ENCODE measurements at regions not wholly inside any gene's neighbourhood (a gene's known extent, or its start where the extent isn't known, plus 50 kb on each side); places are given as distances from the start of the nearest gene placed in this dataset.

DNA sequence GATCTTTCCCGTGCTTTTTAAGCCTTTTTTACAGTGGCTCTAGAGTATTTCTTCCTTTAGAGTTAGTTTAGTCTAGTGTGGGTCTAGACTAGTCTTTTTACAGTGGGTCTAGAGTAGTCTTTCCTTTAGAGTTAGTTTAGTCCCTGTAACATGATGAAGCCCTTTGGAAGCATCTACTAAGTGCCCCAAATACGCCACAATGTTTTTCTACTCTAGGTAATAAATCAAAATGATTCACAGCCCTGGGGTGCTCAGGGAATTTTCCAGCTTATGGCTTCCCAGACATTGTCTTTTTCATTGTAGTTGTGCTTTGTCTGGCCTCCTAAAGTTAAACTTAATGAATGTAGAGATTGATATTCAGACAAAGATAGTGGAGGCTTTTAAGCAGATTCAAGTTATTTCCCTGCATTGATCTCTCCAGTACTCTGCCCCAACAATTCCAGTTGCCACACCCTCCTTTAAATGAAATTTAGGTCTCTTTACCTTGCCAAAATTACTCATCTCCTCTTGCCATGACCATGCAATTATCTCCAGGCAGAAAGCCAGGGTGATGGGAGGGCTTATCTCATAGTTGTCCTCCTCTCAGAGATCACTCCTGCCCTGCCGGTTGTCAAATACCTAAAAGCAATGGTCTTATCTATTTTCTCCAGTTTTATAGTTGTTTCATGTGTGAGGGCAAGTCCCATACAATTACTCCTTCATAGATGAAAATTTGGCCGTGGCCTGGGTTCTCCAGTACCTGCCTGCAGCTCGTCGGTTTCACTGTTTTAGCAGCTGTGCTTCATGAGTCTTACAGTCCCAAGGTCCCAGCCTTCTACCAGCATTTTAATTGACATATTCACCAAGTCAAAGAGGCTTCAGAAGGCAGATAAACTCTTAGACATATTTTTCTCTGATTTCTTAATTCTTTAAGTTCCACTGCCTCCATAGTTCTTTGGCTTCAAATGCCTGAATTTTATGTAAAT, 794.0 kb upstream of the COX7C start:
- ChIA-PET POLR2A (no interaction called here), CTCF (no interaction called here)
- H3K36me3 Mint-ChIP-seq (ENCODE audit: low read depth): no peaks in the 10 kb centered on the region
- no peak overlapping the region for H3K27ac Mint-ChIP-seq
- H3K9me3 Mint-ChIP-seq: no peaks in the 10 kb centered on the region
- DNase-seq: no peak
- H3K4me3 Mint-ChIP-seq: no peak overlapping the region
- H3K4me1 Mint-ChIP-seq: no peaks in the 10 kb centered on the region
- no peaks in the 10 kb centered on the region for H3K27me3 Mint-ChIP-seq

DNA sequence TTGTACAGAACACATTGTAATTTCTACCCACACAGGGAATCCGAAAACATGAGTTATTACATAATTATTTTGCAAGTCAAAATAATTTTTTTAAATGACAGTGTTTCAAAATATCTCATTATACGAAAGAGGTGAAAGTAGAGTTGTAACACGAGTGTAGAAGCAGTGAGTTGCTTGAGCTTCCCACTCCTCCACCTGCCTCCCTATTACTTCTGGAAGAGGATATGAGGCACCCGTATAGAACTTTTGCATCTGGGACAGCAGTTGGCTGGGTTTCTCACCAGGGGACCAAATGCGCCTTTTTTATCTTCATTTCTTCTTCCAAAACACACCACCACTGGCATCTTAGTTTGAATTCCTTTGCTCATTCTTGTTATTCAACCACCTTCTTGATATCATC, 779.0 kb upstream of the COX7C start:
- POLR2A ChIA-PET: no interaction called here
- H3K4me3 Mint-ChIP-seq: no peak overlapping the region
- no peaks in the 10 kb centered on the region for H3K27me3 Mint-ChIP-seq
- no peak for DNase-seq
- no peaks in the 10 kb centered on the region for H3K36me3 Mint-ChIP-seq (ENCODE audit: low read depth)
- no peaks in the 10 kb centered on the region for H3K4me1 Mint-ChIP-seq
- H3K9me3 Mint-ChIP-seq: no peaks in the 10 kb centered on the region
- H3K27ac Mint-ChIP-seq: no peak overlapping the region
- CTCF ChIA-PET: no interaction called here

DNA sequence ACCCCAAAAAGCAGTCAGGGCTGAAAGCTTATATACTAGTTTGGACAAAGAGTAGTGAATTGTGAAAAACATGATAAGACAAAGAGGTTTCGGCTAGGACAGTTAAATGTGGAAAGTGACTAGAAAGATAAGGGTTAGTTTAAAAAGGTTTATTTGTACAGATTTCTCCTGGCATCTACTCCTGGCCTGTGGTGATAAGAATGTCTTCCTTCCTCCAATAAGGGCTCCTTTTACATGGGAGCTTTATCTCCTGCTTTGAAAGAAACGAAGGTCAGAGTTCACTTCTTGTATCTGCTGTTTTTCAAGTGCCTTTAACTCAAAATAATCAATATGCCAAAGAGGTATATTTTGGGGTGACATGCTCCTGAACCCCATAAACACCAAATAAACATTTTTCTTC, 776.1 kb upstream of the COX7C start:
- CTCF ChIA-PET: no interaction called here
- Mint-ChIP-seq H3K4me1 (no peaks in the 10 kb centered on the region), H3K27ac (no peak overlapping the region), H3K9me3 (no peaks in the 10 kb centered on the region), H3K36me3 (ENCODE audit: low read depth) (no peaks in the 10 kb centered on the region), H3K27me3 (no peaks in the 10 kb centered on the region), H3K4me3 (no peak overlapping the region)
- no peak for DNase-seq
- POLR2A ChIA-PET: no interaction called here

DNA sequence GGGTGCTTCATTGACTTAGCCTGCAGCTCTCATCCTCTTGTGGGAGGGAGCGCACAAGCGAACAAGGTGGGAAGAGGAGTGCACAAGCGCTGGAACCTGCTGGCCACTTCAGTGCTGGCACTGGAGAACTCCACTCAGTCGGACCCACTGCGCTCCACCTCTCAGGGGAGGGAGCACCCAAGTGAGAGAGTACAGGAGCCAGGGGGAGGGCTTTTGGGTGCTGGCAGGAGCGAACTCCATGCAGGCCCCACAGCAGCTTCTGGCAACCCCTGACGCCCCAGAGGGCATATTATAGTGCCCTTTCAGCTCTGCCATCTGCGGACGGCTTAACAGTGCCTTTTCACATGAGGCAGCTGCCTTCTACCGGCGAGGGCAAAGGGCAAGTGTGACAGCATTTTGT, 774.2 kb upstream of the COX7C start:
- H3K27me3 Mint-ChIP-seq: no peaks in the 10 kb centered on the region
- no peak overlapping the region for H3K27ac Mint-ChIP-seq
- ChIA-PET POLR2A (no interaction called here), CTCF (no interaction called here)
- DNase-seq: no peak
- H3K9me3 Mint-ChIP-seq: no peaks in the 10 kb centered on the region
- no peaks in the 10 kb centered on the region for H3K36me3 Mint-ChIP-seq (ENCODE audit: low read depth)
- H3K4me3 Mint-ChIP-seq: no peak overlapping the region
- H3K4me1 Mint-ChIP-seq: no peaks in the 10 kb centered on the region

DNA sequence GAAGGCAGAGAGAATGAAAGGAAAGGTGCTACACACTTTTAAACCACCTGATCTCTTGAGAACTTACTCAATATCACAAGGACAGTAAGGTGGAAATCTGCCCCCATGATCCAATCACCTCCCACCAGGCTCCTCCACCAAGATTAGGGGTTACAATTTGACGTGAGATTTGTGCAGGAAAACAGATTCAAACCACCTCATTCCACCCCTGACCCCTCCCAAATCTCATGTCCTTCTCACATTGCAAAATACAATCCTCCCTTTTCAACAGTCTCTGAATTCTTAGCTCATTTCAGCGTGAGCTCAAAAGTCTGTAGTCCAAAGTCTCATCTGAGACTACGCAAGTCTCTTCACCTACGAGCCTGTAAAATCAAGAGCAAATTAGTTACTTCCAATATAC, 768.3 kb upstream of the COX7C start:
- ChIA-PET CTCF (no interaction called here), POLR2A (no interaction called here)
- no peaks in the 10 kb centered on the region for H3K9me3 Mint-ChIP-seq
- DNase-seq: no peak
- no peaks in the 10 kb centered on the region for H3K27me3 Mint-ChIP-seq
- H3K36me3 Mint-ChIP-seq (ENCODE audit: low read depth): no peaks in the 10 kb centered on the region
- H3K4me1 Mint-ChIP-seq: no peaks in the 10 kb centered on the region
- no peak overlapping the region for H3K4me3 Mint-ChIP-seq
- H3K27ac Mint-ChIP-seq: no peak overlapping the region

DNA sequence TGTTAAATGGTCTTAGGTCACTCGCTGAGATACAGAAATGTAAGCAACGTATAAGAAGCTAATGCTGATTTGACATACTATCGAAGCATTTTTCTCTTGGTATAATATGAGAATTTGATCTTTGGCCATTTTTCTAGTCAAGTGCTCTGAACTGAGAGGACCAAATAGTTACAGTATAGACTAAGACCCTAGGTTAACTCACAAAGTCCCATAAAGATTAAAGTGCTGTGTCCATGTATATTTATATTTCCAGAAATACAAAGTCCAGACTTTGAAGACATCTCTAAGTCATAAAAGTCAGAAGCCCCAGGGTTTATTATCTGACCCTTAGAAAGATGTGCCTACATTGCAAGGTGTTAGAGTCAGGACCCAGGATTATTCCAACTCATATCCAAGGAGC, 752.4 kb upstream of the COX7C start:
- Mint-ChIP-seq H3K27ac (no peak overlapping the region), H3K4me1 (no peaks in the 10 kb centered on the region), H3K9me3 (peaks cover 2% of the 10 kb centered on the region), H3K4me3 (no peak overlapping the region), H3K27me3 (no peaks in the 10 kb centered on the region), H3K36me3 (ENCODE audit: low read depth) (no peaks in the 10 kb centered on the region)
- POLR2A ChIA-PET: no interaction called here
- DNase-seq: no peak
- CTCF ChIA-PET: no interaction called here

DNA sequence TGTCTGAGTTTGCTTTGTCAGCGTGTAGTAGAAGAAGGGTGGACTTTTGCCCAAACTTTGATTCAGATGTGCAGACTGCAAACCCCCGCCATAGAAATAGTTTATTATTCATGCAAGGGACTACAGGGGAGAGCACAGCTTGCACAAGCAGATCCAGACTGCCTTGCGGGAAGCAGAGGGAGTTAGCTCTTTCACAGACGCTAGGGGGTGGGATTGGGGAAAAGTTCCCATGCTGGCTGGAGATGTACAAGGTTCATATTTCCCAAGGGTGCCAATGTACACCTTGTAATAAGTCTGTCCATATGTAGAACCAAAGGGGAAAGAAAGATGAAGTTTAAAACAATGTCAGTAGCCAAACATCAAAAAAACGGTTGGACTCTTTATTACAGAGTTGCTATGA, 749.7 kb upstream of the COX7C start:
- CTCF ChIA-PET: no interaction called here
- DNase-seq: no peak
- H3K27me3 Mint-ChIP-seq: no peaks in the 10 kb centered on the region
- H3K36me3 Mint-ChIP-seq (ENCODE audit: low read depth): no peaks in the 10 kb centered on the region
- H3K27ac Mint-ChIP-seq: no peak overlapping the region
- POLR2A ChIA-PET: no interaction called here
- peaks cover 2% of the 10 kb centered on the region for H3K9me3 Mint-ChIP-seq
- H3K4me1 Mint-ChIP-seq: no peaks in the 10 kb centered on the region
- H3K4me3 Mint-ChIP-seq: no peak overlapping the region

DNA sequence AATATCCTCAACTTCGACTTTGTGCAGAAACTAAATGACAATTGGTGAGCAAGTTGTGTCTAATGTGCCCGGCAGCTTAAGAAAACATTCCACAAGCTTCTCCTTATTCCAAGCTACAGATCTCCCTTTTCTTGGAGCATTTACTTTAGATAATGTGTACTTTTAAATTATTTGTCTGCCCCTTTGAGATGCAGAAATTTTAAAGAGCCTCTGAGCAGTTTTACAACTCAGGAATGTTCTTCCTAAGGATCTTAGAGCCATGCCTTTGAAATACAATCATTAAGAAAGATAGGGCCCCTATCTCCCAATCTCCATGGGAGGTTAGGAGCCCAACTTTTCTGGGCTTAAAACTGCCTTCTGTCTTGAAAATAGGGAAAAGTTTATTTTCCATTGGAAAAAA, 723.7 kb upstream of the COX7C start:
- Mint-ChIP-seq H3K27ac (no peak overlapping the region), H3K36me3 (ENCODE audit: low read depth) (no peaks in the 10 kb centered on the region), H3K4me3 (no peak overlapping the region), H3K4me1 (no peaks in the 10 kb centered on the region), H3K9me3 (peaks cover 2% of the 10 kb centered on the region), H3K27me3 (no peaks in the 10 kb centered on the region)
- POLR2A ChIA-PET: no interaction called here
- CTCF ChIA-PET: no interaction called here
- no peak for DNase-seq

DNA sequence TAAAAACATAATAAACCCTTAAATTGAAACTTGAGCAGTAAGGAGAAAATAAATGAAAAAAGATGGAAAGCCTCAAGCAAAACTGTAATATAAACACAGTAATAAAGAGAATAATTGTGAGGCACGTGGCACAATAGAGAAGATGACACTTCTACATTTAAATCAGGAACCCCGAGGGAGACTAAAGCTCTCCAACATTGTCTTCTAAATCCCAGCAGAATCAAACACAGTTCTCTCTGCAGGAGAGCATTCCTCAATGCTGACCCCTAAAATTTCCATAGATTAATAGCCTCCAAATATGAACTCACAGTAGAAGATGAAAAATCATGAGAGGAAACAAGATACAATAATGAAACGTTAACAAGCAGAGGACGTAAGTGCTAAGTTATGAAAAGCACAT, 721.2 kb upstream of the COX7C start:
- H3K36me3 Mint-ChIP-seq (ENCODE audit: low read depth): no peaks in the 10 kb centered on the region
- POLR2A ChIA-PET: no interaction called here

DNA sequence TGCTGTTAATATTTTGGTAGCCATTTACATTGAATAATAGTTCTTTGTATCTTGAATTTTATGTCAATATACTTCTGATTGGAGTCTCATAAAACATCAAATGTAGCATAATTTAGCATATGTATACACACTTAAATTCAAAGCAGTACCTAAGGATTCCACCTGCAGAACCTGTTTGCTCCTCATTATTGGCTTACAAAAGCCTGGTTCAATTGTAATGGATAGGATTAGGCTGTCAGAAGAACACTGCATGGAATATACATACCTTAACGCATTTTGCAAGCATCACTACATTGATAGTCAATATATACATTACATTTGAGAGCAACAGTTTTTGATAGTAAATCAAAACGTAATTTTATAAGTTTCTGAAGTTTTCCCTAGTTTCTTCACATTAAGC, 711.3 kb upstream of the COX7C start:
- no peaks in the 10 kb centered on the region for H3K36me3 Mint-ChIP-seq (ENCODE audit: low read depth)
- ChIA-PET POLR2A (no interaction called here), CTCF (no interaction called here)
- H3K27ac Mint-ChIP-seq: no peak overlapping the region
- H3K4me1 Mint-ChIP-seq: no peaks in the 10 kb centered on the region
- no peaks in the 10 kb centered on the region for H3K9me3 Mint-ChIP-seq
- no peaks in the 10 kb centered on the region for H3K27me3 Mint-ChIP-seq
- DNase-seq: no peak
- no peak overlapping the region for H3K4me3 Mint-ChIP-seq

More for the DNA sequence above, 721.2 kb upstream of the COX7C start:
- Mint-ChIP-seq H3K9me3 (no peaks in the 10 kb centered on the region), H3K27me3 (no peaks in the 10 kb centered on the region), H3K27ac (no peak overlapping the region), H3K4me1 (no peaks in the 10 kb centered on the region), H3K4me3 (no peak overlapping the region)
- CTCF ChIA-PET: no interaction called here
- no peak for DNase-seq

DNA sequence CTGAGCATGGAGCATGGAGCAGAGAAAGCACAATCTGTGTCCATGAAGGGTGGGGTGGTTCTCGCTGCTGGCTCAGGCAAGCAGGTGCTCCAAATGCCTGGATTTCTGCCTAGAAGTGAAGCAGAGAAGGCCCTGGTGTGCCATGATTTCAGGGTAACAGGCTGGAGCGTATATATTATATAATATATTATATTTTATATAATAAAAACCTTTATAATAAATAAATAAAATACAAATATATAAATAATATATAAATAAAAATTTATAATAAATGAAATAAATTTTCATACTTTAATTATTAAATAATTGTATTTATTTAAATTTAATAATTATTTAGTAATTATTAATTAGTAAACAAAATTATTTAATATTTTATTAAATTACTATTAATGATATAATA, 707.4 kb upstream of the COX7C start:
- POLR2A ChIA-PET: no interaction called here
- CTCF ChIA-PET: no interaction called here
- no peak overlapping the region for H3K4me3 Mint-ChIP-seq
- no peaks in the 10 kb centered on the region for H3K27me3 Mint-ChIP-seq
- H3K36me3 Mint-ChIP-seq (ENCODE audit: low read depth): no peaks in the 10 kb centered on the region
- H3K4me1 Mint-ChIP-seq: no peaks in the 10 kb centered on the region
- H3K27ac Mint-ChIP-seq: no peak overlapping the region
- H3K9me3 Mint-ChIP-seq: no peaks in the 10 kb centered on the region
- no peak for DNase-seq

DNA sequence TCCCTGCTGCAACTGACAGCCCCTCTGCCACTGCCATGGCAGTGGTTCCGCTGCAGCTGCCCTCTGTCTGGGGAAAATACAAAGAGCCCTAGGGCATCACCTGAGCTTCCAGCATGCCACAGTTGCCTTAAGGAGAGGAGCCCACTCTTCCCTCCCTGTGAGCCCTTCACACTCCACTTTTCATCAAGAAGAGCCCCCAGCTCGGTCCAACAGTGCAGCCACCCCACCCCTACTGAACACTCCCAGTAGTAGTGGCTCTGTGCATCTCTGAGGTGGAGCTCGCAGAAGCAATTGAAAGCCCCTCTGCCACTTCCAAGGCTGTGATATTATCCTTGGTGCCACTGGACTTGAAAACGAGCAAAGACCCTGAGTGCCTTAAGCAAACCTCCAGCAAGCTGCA, 696.8 kb upstream of the COX7C start:
- Mint-ChIP-seq H3K4me1 (no peaks in the 10 kb centered on the region), H3K4me3 (no peak overlapping the region), H3K9me3 (peaks cover 7% of the 10 kb centered on the region), H3K27me3 (no peaks in the 10 kb centered on the region), H3K36me3 (ENCODE audit: low read depth) (no peaks in the 10 kb centered on the region), H3K27ac (no peak overlapping the region)
- CTCF ChIA-PET: no interaction called here
- POLR2A ChIA-PET: no interaction called here
- DNase-seq: no peak

DNA sequence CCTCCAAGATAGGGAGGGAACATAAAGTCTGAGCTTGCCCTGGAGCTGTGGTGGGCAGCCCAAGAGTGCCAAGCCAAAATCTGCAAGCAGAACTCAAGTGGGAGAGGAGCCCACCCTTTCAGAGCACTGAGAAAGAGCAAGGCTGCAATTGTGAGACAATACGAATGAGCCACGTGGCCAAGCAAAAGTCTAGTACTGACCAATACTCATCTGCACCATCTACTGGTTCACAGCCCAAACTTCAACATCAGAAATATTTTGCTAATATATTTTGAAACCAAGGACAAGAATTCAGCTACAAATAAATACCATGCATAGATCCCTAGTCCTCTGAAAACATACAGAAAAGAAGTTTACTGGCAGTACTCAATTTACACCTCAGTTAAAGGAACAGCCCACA, 696.2 kb upstream of the COX7C start:
- DNase-seq: no peak
- H3K27me3 Mint-ChIP-seq: no peaks in the 10 kb centered on the region
- CTCF ChIA-PET: no interaction called here
- no peaks in the 10 kb centered on the region for H3K36me3 Mint-ChIP-seq (ENCODE audit: low read depth)
- H3K9me3 Mint-ChIP-seq: peaks cover 7% of the 10 kb centered on the region
- no peak overlapping the region for H3K4me3 Mint-ChIP-seq
- POLR2A ChIA-PET: no interaction called here
- no peak overlapping the region for H3K27ac Mint-ChIP-seq
- H3K4me1 Mint-ChIP-seq: no peaks in the 10 kb centered on the region

DNA sequence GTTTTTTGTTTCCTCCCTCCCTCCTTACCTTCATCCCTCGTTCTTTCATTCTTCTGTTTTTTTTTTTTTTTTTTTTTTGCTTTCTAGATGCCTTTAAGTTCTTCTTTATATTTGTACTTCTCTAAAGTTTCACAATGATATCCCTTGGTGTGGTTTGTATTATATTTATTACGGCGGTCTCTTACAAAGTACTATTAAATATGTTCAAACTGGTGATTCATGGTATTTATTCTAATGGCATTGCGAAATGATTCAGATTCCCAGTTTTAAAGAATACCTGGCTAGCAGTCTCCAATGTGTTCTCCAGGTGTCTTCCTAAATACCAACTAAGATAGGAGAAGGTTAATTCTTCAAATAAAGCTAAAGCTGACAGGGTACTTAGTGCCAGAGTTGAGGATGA, 690.1 kb upstream of the COX7C start:
- DNase-seq: no peak
- no peak overlapping the region for H3K27ac Mint-ChIP-seq
- no peak overlapping the region for H3K4me3 Mint-ChIP-seq
- H3K36me3 Mint-ChIP-seq (ENCODE audit: low read depth): no peaks in the 10 kb centered on the region
- ChIA-PET CTCF (no interaction called here), POLR2A (no interaction called here)
- H3K27me3 Mint-ChIP-seq: no peaks in the 10 kb centered on the region
- no peaks in the 10 kb centered on the region for H3K4me1 Mint-ChIP-seq
- peaks cover 4% of the 10 kb centered on the region for H3K9me3 Mint-ChIP-seq

Data from activated CD4-positive, alpha-beta memory T cell treated with anti-CD3 and anti-CD28 coated beads, Interleukin-2, amount 10 ng/mL, durations not matched to agents 7 days and 5 days (primary cell).